A549 (cell line): ENCODE measurements at regions not wholly inside any gene's neighbourhood (a gene's known extent, or its start where the extent isn't known, plus 50 kb on each side); places are given as distances from the start of the nearest gene placed in this dataset.

ENCODE experiments used
- CTCF ChIP-seq: fragments of >200 bp; sonication (Bioruptor Twin); formaldehyde crosslinking; IDR thresholded peaks from 3 replicates; pipeline ENCODE4 v1.5.1; 2016
- POLR2A ChIP-seq: IDR thresholded peaks from 2 replicates; pipeline ENCODE4 v1.6.1; 2012; ENCODE audit warnings: mild to moderate bottlenecking, low read length

GRCh38 chr9:22975951-22976350 lies 529.3 kb downstream of the DMRTA1 start:
- TF ChIP-seq POLR2A = no peak
- TF ChIP-seq CTCF = no peak
